Stimulated activated CD4-positive, alpha-beta T cell treated with anti-CD3 and anti-CD28 coated beads, Interleukin-12 subunit alpha, Interleukin-12 subunit beta, amount 100 ng/mL, for 4 hours (primary cell): ENCODE measurements at regions not wholly inside any gene's neighbourhood (a gene's known extent, or its start where the extent isn't known, plus 50 kb on each side); places are given as distances from the start of the nearest gene placed in this dataset.

Experiments
- DNase-seq: peaks from one replicate; pipeline ENCODE4 v3.0.0-alpha.2; 2020

GRCh38 chr6:14728396-14729024 is 517.4 kb upstream of the JARID2 start:
- DNase-seq, result no peak

GRCh38 chr6:14729129-14729871 is 516.6 kb upstream of the JARID2 start:
- peak; percentile 9 for DNase-seq

GRCh38 chr6:14730654-14731053 is 515.2 kb upstream of the JARID2 start:
- no peak for DNase-seq

DNA sequence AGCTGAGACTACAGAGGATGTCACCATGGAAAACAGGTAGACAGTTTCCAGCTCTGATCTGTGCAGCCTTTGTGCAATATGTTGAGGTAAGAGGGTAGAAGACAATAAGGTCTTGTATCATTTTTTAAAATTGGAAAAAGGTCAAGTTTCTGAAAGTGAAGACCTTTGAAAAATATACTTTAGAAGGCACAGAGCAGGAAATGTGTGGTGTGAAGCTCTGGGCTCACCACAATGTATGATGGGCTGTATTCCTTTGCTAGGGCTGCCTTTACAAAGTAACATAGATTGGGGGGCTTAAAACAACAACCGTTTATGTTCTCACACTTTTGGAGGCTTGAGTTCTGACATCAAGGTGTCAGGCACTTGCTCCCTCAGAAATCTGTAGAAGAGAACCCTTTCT is 514.3 kb upstream of the JARID2 start:
- no peak for DNase-seq

GRCh38 chr6:14732226-14732843 is 513.5 kb upstream of the JARID2 start:
- DNase-seq, result no peak

DNA sequence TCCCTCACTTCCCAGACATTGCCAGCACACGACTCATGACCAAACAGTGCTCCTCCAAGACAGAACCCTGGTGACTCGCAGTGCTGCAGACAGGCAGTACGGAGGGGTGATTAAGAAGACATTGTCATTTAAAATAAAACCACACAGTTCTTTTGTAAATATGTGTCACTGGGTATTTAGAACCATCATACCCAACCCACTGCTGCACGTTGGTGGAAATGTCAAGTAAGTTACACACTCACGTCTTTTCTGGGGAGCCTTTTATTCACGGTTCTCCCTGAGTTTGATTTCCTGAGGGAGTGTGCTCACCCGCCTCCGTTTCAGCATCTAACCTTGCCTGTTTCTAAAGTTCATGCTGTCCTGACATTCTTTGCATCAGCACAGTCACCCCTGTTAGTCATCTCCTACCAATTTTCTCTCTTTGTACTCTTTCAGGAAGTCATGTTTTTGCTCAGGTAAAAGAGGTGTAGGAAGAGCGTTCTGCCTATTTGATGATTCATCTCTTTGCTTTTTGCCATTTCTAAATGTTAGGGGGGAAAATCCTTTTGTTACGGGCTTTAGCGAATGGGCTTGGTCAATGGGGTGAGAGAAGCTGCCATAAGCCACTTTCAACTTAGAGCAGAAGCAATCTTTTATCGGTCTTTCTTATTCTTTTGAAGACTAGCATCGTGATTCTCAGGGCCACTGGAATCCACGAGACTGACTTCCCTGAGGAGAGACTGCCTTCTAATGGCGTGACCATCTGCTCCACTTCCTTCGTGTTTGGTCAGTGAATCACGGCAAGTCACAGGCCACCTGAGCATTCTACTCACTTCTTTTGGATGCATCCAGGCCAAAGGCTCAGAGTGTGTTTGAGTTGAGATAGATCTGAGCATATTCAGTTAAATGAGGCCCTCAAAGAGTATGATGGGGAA is 512.8 kb upstream of the JARID2 start:
- DNase-seq, result peak; percentile 48

DNA sequence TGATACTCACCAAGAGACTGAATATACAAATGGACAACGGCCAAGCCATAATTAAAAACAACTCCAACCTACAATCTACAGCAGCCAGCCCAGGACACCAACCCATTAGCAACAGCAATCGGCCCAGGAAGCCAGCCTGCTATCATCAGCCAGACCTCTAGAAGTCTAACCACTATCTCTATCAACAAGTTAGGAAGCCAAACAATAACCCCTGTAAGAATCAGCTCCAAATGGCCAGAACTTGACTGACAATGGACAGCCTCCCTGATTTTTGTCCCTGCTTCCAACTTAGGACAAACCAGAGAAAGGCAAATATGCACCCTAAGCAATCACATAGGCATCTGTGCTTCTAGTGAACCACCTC is 511.8 kb upstream of the JARID2 start:
- no peak for DNase-seq

- DNase-seq, result peak; percentile 12
These were observed 511.2 kb upstream of the JARID2 start for GRCh38 chr6:14734416-14735340.

- no peak for DNase-seq
These were observed 509.8 kb upstream of the JARID2 start for GRCh38 chr6:14735956-14736486.

GRCh38 chr6:14736554-14736953 is 509.3 kb upstream of the JARID2 start:
- DNase-seq, result no peak

DNA sequence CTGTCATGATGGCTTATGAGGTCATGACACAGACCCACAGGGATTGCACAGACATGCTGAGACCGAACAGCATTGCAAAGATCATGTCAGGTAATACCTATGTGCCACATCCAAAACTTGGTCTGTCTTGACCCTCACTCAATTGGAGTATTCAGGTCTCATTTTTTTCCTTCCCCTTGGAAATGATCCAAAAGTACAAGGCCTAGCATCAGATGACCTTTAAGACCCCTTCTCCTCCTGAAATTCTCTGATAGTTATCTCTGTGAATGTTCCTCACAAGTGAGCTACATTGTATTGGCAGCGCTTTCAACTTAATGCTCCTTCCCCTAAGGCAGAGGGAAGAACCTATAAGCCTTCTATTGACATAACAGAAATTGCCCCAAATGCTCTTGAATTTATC is 507.4 kb upstream of the JARID2 start:
- DNase-seq, result no peak

DNA sequence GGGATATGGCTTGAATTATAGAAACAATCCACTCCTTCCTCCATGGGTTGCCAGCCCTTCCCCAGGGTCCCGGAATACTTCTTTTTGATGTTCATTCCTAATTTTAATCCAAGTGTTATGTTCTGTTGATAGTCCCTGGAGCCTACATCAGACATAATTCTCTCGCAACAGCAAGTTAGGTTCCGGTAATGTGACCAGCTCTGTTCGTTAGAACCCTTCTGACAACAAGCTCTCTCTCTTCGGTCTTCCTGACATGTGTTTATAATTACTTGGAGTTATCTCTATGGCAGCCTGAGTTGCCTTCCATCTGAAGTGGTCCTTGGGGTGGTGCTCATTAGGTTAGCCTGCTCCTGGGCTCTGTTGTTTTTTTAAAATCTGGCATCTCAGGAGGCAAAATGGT is 506.9 kb upstream of the JARID2 start:
- no peak for DNase-seq

DNA sequence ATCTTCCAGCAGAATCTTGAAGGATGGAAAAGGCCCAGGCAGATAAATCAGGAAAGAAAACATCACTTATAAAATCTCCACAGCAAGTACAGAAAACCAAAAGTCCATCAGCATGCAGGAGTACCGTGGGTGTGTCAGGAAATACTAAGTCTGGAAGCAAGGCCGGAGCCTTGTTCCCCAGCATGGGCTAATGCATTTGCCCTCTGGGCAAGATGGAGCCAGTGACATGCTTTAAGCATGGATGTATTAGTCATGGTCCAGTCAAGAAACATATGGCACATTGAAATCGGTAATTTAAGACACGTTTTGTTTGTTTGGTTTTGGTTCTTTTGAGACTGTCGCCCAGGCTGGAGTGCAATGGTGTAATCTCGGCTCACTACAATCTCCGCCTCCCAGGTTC is 506.0 kb upstream of the JARID2 start:
- DNase-seq, result no peak

DNA sequence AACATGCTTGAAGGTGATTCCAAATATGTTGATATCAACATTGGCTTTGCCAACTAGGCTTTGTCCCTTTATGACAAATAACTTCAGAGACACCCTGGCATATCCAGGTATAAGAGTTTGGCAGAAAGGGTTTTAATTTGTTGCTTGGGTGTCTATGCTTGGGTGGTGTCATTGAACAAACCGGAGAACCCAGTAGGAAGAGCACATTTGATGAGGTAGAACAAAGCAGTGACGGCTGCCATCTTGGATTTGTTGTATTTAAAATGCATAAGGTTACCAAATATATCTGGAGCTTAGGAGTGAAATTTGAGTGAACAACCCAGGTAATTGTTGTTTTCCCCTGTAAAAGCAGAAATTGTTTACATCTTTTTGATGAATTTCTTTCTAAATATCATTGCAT is 503.7 kb upstream of the JARID2 start:
- no peak for DNase-seq

DNA sequence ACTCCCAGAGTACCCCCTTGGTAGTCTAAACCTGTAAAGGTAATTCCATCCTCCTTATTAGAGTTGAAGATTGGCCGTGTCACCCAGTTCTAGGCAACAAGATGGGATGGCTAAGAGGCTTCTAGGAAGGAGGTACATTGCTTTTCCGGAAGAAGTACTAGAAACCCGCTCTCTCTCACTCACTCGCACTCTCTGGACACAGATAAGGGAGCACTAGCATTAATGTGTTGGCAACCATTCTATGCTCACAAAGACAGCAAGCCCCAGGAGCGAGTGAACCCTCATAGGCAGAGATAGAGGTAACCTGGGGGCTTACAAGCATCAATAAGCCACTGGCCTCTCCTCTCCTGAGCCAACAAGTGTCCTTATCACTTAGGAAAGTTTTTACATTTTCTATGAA is 503.2 kb upstream of the JARID2 start:
- DNase-seq, result no peak

- DNase-seq, result no peak
These were observed 502.8 kb upstream of the JARID2 start for GRCh38 chr6:14743144-14743473.

GRCh38 chr6:14743474-14744211 is 502.2 kb upstream of the JARID2 start:
- DNase-seq, result peak; percentile 75

GRCh38 chr6:14744212-14744556 is 501.7 kb upstream of the JARID2 start:
- no peak for DNase-seq

DNA sequence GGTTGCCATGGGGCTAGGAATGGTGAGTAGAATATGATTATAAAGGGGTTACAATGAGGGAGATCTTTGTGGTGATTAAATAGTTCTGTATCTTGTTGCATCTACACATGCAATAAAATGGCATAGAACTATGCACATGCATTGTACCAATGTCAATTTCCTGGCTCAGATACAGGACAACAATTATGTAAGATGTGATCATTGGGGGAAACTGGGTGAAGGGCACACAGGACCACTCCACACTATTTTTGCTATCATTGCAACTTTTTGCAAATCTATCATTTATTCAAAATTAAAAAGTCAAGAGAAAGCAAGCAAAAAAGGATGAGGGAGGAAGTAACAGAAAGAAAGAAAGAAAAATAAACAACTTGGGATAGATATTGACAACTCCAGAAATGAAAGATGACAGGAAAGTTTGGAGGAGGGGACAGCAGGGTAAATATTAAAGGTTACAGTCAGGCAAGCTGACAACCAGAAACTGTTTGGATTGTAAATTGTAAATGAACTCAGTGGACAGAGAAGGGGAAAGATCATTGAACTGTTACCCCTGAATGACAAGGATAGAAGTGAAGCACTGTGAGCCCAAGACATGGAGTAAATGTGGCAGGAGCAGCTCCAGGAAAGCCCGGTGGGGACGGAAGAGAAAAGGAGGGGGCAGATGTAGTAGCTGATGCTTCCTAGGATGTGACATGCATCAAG is 499.6 kb upstream of the JARID2 start:
- DNase-seq, result no peak

- DNase-seq, result no peak
These were observed 497.9 kb upstream of the JARID2 start for GRCh38 chr6:14747881-14748520.
